Large intestine (tissue), 3 donors: ENCODE measurements at regions not wholly inside any gene's neighbourhood (a gene's known extent, or its start where the extent isn't known, plus 50 kb on each side); places are given as distances from the start of the nearest gene placed in this dataset.

ENCODE experiments used
- DNase-seq, 2 donors: peaks; one replicate each; pipeline versions ENCODE4 v3.0.0 to v3.0.0-alpha.2; 2013
- H3K27ac ChIP-seq: one replicate; pipeline ENCODE4 v1.5.1; 2013; ENCODE audit warnings: low read length
- H3K27me3 ChIP-seq: 2 replicates; pipeline ENCODE4 v1.6.1; 2013; ENCODE audit warnings: low read length; ENCODE audit not compliant: control insufficient read depth, insufficient read depth
- H3K36me3 ChIP-seq: 2 replicates; pipeline ENCODE4 v1.6.1; 2013; ENCODE audit warnings: low read length; ENCODE audit not compliant: control insufficient read depth, insufficient read depth
- H3K4me1 ChIP-seq: one replicate; pipeline ENCODE4 v1.6.1; 2013; ENCODE audit warnings: low read length; ENCODE audit not compliant: control insufficient read depth, insufficient read depth
- H3K4me3 ChIP-seq: one replicate; pipeline ENCODE4 v1.5.1; 2013; ENCODE audit warnings: low read length
- H3K9me3 ChIP-seq: one replicate; pipeline ENCODE4 v1.6.1; 2013; ENCODE audit warnings: mild to moderate bottlenecking, low read depth, low read length, moderate library complexity; ENCODE audit not compliant: control insufficient read depth
- WGBS: methylation state at CpG from one replicate; pipeline ENCODE4 v1.1.5; 2013; ENCODE audit warnings: low lambda C conversion rate; ENCODE audit not compliant: insufficient coverage; 5-methylcytosine and 5-hydroxymethylcytosine counted together

DNA sequence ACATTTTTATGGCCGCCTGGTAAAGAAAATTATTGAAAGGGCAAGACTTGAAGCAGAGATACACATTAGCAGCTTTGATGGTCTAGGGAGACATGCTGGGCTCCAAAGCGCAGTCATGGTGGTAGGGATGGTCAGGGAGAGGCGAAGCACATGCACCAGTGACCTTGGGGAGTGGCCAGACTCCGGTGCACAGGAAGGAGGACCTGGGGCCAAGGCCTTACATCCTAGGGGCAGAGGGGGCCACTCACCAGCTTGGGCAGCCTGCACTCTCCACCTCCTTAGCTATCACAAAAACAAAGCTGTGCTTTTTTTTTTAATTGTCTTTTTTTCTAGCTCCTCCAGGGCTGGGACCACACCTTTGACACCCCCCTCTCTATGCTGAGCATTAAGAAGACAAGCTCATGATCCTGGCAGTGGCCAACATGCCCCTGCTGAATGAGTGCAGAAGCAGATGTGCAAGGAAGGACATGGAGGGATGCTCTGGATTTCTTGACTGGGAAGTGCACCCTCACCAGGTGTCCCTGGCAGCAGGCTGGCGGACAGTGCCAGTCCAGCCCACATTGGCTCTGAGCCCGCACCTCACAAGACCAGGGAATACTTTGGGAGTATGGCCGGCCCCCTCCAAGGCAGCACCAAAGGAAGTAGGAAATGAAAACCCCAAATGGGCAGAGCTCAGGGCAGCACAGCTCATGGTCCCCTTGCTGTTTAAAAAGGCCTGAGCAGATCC lies 619.9 kb downstream of the TBC1D22A start:
- no peak overlapping the region for H3K4me3 ChIP-seq
- no peaks in the 10 kb centered on the region for H3K4me1 ChIP-seq
- no CpG with 5 or more reads among the region's 7 CpGs for WGBS
- no peaks in the 10 kb centered on the region for H3K27me3 ChIP-seq
- no peak for DNase-seq
- peaks cover 5% of the 10 kb centered on the region for H3K9me3 ChIP-seq
- no peak overlapping the region for H3K27ac ChIP-seq
- H3K36me3 ChIP-seq, result no peaks in the 10 kb centered on the region

DNA sequence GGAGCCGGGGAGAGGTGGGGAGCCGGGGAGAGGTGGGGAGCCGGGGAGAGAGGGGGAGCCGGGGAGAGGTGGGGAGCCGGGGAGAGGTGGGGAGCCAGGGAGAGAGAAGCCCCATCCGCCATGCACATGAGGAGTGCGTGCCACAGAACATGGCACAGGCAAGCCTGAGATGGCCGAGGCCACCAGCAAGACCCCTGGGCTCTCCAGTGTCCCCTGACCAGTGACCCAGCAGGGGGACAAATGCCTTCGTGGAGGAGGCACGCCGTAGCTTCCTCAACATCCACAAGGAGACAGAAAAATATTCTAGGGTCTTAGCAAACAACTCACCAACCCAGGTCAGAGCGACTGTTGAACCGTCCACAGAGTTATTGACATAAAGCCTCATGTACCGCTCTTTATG lies 618.8 kb downstream of the TBC1D22A start:
- Histone ChIP-seq H3K4me1 (no peaks in the 10 kb centered on the region), H3K9me3 (peaks cover 5% of the 10 kb centered on the region), H3K36me3 (no peaks in the 10 kb centered on the region), H3K4me3 (no peak overlapping the region), H3K27ac (no peak overlapping the region), H3K27me3 (no peaks in the 10 kb centered on the region)
- DNase-seq, result no peak
- WGBS, result no CpG with 5 or more reads among the region's 14 CpGs

DNA sequence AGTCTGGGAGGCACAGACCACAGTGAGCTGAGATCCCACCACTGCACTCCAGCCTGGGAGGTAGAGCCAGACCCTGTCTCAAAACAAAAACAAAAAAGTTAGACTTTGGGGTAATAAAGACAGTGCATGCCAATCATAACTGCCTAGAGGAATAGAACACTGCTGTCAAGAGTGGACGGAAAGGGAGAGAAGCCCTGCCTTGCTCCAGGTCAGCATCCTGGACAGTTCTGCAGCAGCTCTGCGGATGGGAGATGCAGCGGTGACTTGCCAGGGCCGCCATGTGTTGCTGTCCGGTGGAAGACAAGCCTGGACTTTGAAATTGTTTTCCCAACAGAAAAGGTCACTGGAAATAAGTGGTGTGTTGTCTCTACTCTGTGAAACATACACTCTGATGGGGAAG lies 618.2 kb downstream of the TBC1D22A start:
- no peaks in the 10 kb centered on the region for H3K27me3 ChIP-seq
- no CpG with 5 or more reads among the region's 5 CpGs for WGBS
- no peak overlapping the region for H3K4me3 ChIP-seq
- no peak for DNase-seq
- H3K27ac ChIP-seq, result no peak overlapping the region
- peaks cover 8% of the 10 kb centered on the region for H3K9me3 ChIP-seq
- H3K4me1 ChIP-seq, result no peaks in the 10 kb centered on the region
- H3K36me3 ChIP-seq, result no peaks in the 10 kb centered on the region

GRCh38 chr22:47379037-47379436 lies 616.6 kb downstream of the TBC1D22A start:
- no peak for DNase-seq
- H3K9me3 ChIP-seq, result peaks cover 8% of the 10 kb centered on the region
- no peak overlapping the region for H3K27ac ChIP-seq
- H3K36me3 ChIP-seq, result no peaks in the 10 kb centered on the region
- H3K4me1 ChIP-seq, result no peaks in the 10 kb centered on the region
- no peaks in the 10 kb centered on the region for H3K27me3 ChIP-seq
- H3K4me3 ChIP-seq, result no peak overlapping the region
- WGBS, result 100% methylated on average over 3 of the region's 37 CpGs

- DNase-seq, result no peak
- Histone ChIP-seq H3K4me1 (no peaks in the 10 kb centered on the region), H3K27ac (no peak overlapping the region), H3K4me3 (no peak overlapping the region), H3K36me3 (no peaks in the 10 kb centered on the region), H3K9me3 (peaks cover 8% of the 10 kb centered on the region), H3K27me3 (no peaks in the 10 kb centered on the region)
- no CpG with 5 or more reads among the region's 5 CpGs for WGBS
These were observed 615.6 kb downstream of the TBC1D22A start for GRCh38 chr22:47377926-47378560.

- H3K4me1 ChIP-seq, result no peaks in the 10 kb centered on the region
These were observed 614.6 kb downstream of the TBC1D22A start for GRCh38 chr22:47376901-47377505.

DNA sequence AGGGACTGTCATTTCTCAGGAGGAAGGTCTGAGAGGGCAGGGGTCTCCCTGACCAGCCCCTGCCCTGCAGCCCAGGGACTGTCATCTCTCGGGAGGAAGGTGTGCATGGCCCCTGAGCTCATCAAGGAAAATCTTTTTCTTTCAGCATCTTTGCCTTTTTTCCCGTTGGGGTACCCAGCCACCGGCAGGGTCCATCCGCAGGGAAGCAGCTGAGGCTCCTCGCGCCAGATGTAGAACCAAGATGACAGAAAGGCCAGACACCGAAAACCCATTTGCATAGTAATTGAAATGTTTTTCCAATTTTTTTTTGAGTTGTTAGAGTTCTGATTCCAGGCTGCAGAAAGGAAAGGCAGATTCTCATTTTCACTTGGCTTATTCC lies 613.9 kb downstream of the TBC1D22A start:
- Histone ChIP-seq H3K4me3 (no peak overlapping the region), H3K27ac (no peak overlapping the region), H3K9me3 (peaks cover 12% of the 10 kb centered on the region), H3K36me3 (no peaks in the 10 kb centered on the region), H3K4me1 (no peaks in the 10 kb centered on the region), H3K27me3 (no peaks in the 10 kb centered on the region)
- WGBS, result no CpG with 5 or more reads among the region's 7 CpGs
- DNase-seq, result no peak

More at GRCh38 chr22:47376901-47377505, 614.6 kb downstream of the TBC1D22A start:
- Histone ChIP-seq H3K27me3 (no peaks in the 10 kb centered on the region), H3K36me3 (no peaks in the 10 kb centered on the region), H3K27ac (no peak overlapping the region), H3K4me3 (no peak overlapping the region), H3K9me3 (peaks cover 10% of the 10 kb centered on the region)
- no peak for DNase-seq
- 33% methylated on average over 1 of the region's 11 CpGs for WGBS

- Histone ChIP-seq H3K4me3 (no peak overlapping the region), H3K9me3 (peaks cover 12% of the 10 kb centered on the region), H3K4me1 (no peaks in the 10 kb centered on the region), H3K27ac (no peak overlapping the region), H3K36me3 (no peaks in the 10 kb centered on the region), H3K27me3 (no peaks in the 10 kb centered on the region)
- no peak for DNase-seq
- WGBS, result 40% methylated on average over 1 of the region's 25 CpGs
These were observed 613.3 kb downstream of the TBC1D22A start for GRCh38 chr22:47375621-47376321.

DNA sequence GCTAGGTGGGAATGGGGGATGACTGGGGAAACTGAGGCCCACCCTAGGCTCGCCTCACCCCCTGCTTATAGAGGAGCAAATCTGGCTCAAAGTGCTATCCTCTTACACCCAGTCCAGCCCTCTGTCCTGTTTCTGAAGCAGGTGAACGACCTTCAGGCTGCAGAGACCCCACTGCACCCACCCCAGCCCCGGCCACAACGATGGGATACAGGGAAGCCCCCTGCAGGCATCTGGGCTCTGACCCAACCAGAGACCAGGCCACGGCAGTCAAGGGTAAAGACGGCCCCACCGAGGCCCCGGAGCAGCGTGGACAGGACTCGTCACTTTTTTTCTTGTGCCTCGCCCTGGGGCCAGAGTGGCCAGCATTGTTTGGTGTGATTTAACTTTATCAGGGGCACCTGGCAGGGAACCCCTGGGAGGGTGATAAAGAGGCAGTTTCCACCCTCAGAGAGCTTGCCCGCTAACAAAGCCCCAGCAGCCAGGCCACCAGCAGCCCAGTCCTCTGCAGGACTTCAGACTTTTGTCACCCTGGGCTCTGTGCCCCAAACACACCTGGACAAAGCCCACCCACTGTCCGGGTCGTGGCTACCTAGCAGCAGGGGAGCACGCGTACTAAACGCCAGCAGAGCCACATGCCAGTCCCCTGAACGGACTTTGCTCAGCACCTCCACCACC lies 612.6 kb downstream of the TBC1D22A start:
- peaks cover 12% of the 10 kb centered on the region for H3K9me3 ChIP-seq
- H3K36me3 ChIP-seq, result no peaks in the 10 kb centered on the region
- no peaks in the 10 kb centered on the region for H3K4me1 ChIP-seq
- no CpG with 5 or more reads among the region's 18 CpGs for WGBS
- H3K4me3 ChIP-seq, result no peak overlapping the region
- DNase-seq, result no peak
- no peak overlapping the region for H3K27ac ChIP-seq
- no peaks in the 10 kb centered on the region for H3K27me3 ChIP-seq

- DNase-seq, result no peak
- H3K4me3 ChIP-seq, result no peak overlapping the region
- peaks cover 12% of the 10 kb centered on the region for H3K9me3 ChIP-seq
- no CpG with 5 or more reads among the region's 15 CpGs for WGBS
- H3K27ac ChIP-seq, result no peak overlapping the region
- H3K27me3 ChIP-seq, result no peaks in the 10 kb centered on the region
- no peaks in the 10 kb centered on the region for H3K36me3 ChIP-seq
- no peaks in the 10 kb centered on the region for H3K4me1 ChIP-seq
These were observed 611.9 kb downstream of the TBC1D22A start for GRCh38 chr22:47374273-47374771.
